ENCODE measurements at regions not wholly inside any gene's neighbourhood (a gene's known extent, or its start where the extent isn't known, plus 50 kb on each side); places are given as distances from the start of the nearest gene placed in this dataset.

- ATAC-seq (ENCODE audit: low FRiP score) (no peak), DNase-seq (ENCODE audit: low spot score) (no peak)
- TF ChIP-seq CTCF (IDR thresholded peaks at IDR 0.05) = no peak
Measured at GRCh38 chr2:51231071-51231470, 199.1 kb upstream of the NRXN1 start.

GRCh38 chr2:51225377-51225776 lies 193.4 kb upstream of the NRXN1 start:
- TF ChIP-seq CTCF (IDR thresholded peaks at IDR 0.05) = no peak
- DNase-seq (ENCODE audit: low spot score) (no peak), ATAC-seq (ENCODE audit: low FRiP score) (no peak)

GRCh38 chr2:51224790-51225189 lies 192.9 kb upstream of the NRXN1 start:
- no peak for TF ChIP-seq CTCF (IDR thresholded peaks at IDR 0.05)
- DNase-seq (ENCODE audit: low spot score) = no peak
- ATAC-seq (ENCODE audit: low FRiP score) = no peak

GRCh38 chr2:51222106-51222505 lies 190.2 kb upstream of the NRXN1 start:
- ATAC-seq (ENCODE audit: low FRiP score) (no peak), DNase-seq (ENCODE audit: low spot score) (no peak)
- no peak for TF ChIP-seq CTCF (IDR thresholded peaks at IDR 0.05)

- no peak for TF ChIP-seq CTCF (IDR thresholded peaks at IDR 0.05)
- ATAC-seq (ENCODE audit: low FRiP score) (no peak), DNase-seq (ENCODE audit: low spot score) (no peak)
Measured at GRCh38 chr2:51220606-51221005, 188.7 kb upstream of the NRXN1 start.

- TF ChIP-seq CTCF (IDR thresholded peaks at IDR 0.05) = no peak
- DNase-seq (ENCODE audit: low spot score) (no peak), ATAC-seq (ENCODE audit: low FRiP score) (no peak)
Measured at GRCh38 chr2:51220080-51220479, 188.1 kb upstream of the NRXN1 start.

GRCh38 chr2:51219468-51219867 lies 187.5 kb upstream of the NRXN1 start:
- ATAC-seq (ENCODE audit: low FRiP score) = no peak
- no peak for DNase-seq (ENCODE audit: low spot score)
- TF ChIP-seq CTCF (IDR thresholded peaks at IDR 0.05) = no peak

Measured in omental fat pad (tissue), 3 donors.